PFSK-1 (cell line): ENCODE measurements at regions not wholly inside any gene's neighbourhood (a gene's known extent, or its start where the extent isn't known, plus 50 kb on each side); places are given as distances from the start of the nearest gene placed in this dataset.

Experiments used
- FOXP2 ChIP-seq: optimal IDR thresholded peaks from 2 replicates; pipeline ENCODE3; 2011; ENCODE audit warnings: borderline replicate concordance, control low read depth, inconsistent platforms; ENCODE audit not compliant: insufficient read depth; ENCODE audit errors: extremely low read length, extremely low read depth
- POLR2AphosphoS5 ChIP-seq: IDR thresholded peaks from 2 replicates; pipeline ENCODE4 v1.6.1; 2012; ENCODE audit warnings: low read depth, mild to moderate bottlenecking, control low read depth, low read length, moderate library complexity
- TAF1 ChIP-seq: IDR thresholded peaks from 2 replicates; pipeline ENCODE4 v1.6.1; 2012; ENCODE audit warnings: low read length, control low read depth, borderline replicate concordance; ENCODE audit not compliant: insufficient read depth

DNA sequence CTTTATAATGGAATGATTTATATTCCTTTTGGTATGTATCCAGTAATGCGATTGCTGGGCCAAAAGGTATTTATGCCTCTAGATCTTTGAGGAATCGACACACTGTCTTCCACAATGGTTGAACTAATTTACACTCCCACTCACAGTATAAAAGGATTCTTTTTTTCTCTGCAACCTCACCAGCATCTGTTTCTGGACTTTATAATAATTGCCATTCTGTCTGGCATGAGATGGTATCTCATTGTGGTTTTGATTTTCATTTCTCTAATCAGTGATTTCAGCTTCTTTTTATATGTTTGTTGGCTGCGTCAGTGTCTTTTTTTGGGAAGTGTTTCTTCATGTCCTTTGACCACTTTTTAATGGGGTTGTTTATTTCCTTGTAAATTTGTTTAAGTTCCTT lies 679.3 kb downstream of the JRKL start:
- TF ChIP-seq FOXP2 (no peak), TAF1 (no peak), POLR2AphosphoS5 (no peak)
